Right renal cortex interstitium (tissue), 3 donors: ENCODE measurements at regions not wholly inside any gene's neighbourhood (a gene's known extent, or its start where the extent isn't known, plus 50 kb on each side); places are given as distances from the start of the nearest gene placed in this dataset.
"Not testable (repeated sequence)": the region's sequence is repeated elsewhere in the genome, so short reads cannot be mapped to it uniquely, and the experiment has no call there.

Source experiments
- DNase-seq, 3 donors: peaks; one replicate each; pipeline ENCODE4 v3.0.0-alpha.2; 2013; ENCODE audit warnings: low read depth in 3 of 3, low spot score in 2 of 3

GRCh38 chr12:88733008-88733407 is 152.7 kb upstream of the KITLG start:
- no peak for DNase-seq

GRCh38 chr12:88729196-88729595 is 148.9 kb upstream of the KITLG start:
- DNase-seq = no peak

- DNase-seq = no peak
Measured at GRCh38 chr12:88726806-88727720, 146.8 kb upstream of the KITLG start.

- no peak for DNase-seq
Measured at GRCh38 chr12:88725592-88726143, 145.4 kb upstream of the KITLG start.

GRCh38 chr12:88723219-88723618 is 142.9 kb upstream of the KITLG start:
- DNase-seq = no peak

- no peak for DNase-seq
Measured at GRCh38 chr12:88720785-88721650, 140.7 kb upstream of the KITLG start.

GRCh38 chr12:88720231-88720630 is 140.0 kb upstream of the KITLG start:
- DNase-seq = no peak

GRCh38 chr12:88717188-88717587 is 136.9 kb upstream of the KITLG start:
- no peak for DNase-seq

- no peak for DNase-seq
Measured at GRCh38 chr12:88716240-88716639, 136.0 kb upstream of the KITLG start.

GRCh38 chr12:88715673-88716072 is 135.4 kb upstream of the KITLG start:
- no peak for DNase-seq

- DNase-seq = not testable (repeated sequence)
Measured at GRCh38 chr12:88714263-88714882, 134.1 kb upstream of the KITLG start.

- DNase-seq = no peak
Measured at GRCh38 chr12:88707800-88708199, 127.5 kb upstream of the KITLG start.

- no peak for DNase-seq
Measured at GRCh38 chr12:88706286-88706685, 126.0 kb upstream of the KITLG start.

- DNase-seq = no peak
Measured at GRCh38 chr12:88703790-88704189, 123.5 kb upstream of the KITLG start.

GRCh38 chr12:88698471-88698870 is 118.2 kb upstream of the KITLG start:
- DNase-seq = no peak

GRCh38 chr12:88693837-88694445 is 113.7 kb upstream of the KITLG start:
- no peak for DNase-seq

- no peak for DNase-seq
Measured at GRCh38 chr12:88691811-88692210, 111.5 kb upstream of the KITLG start.

- no peak for DNase-seq
Measured at GRCh38 chr12:88684610-88685009, 104.3 kb upstream of the KITLG start.

GRCh38 chr12:88684170-88684569 is 103.9 kb upstream of the KITLG start:
- DNase-seq = no peak

GRCh38 chr12:88683628-88684027 is 103.4 kb upstream of the KITLG start:
- DNase-seq = no peak
